H1 (cell line): ENCODE measurements at regions not wholly inside any gene's neighbourhood (a gene's known extent, or its start where the extent isn't known, plus 50 kb on each side); places are given as distances from the start of the nearest gene placed in this dataset.

Experiments
- CREB1 ChIP-seq: IDR thresholded peaks from 2 replicates; pipeline ENCODE4 v1.6.1; 2012; ENCODE audit warnings: inconsistent platforms
- CTCF ChIP-seq, 3 experiments: IDR thresholded peaks; 1 replicate in 2 of 3; 2 replicates in 1 of 3; pipeline versions ENCODE4 v1.5.1 to v1.6.1; 2011; ENCODE audit warnings: low read length in 3 of 3, mild to moderate bottlenecking in 3 of 3, inconsistent platforms in 2 of 3, low read depth in 1 of 3, moderate library complexity in 1 of 3; ENCODE audit not compliant: insufficient read depth in 1 of 3; ENCODE audit errors: control extremely low read depth in 1 of 3
- EP300 ChIP-seq, 2 experiments: IDR thresholded peaks; 1 replicate in 1 of 2; 2 replicates in 1 of 2; pipeline ENCODE4 v1.6.1; 2011 to 2012; ENCODE audit warnings: low read depth in 2 of 2, low read length in 2 of 2, mild to moderate bottlenecking in 2 of 2, borderline replicate concordance in 1 of 2, inconsistent platforms in 1 of 2, moderate library complexity in 1 of 2
- EZH2 ChIP-seq: fragments of 200-600 bp; sonication (generic); IDR thresholded peaks from 2 replicates; pipeline ENCODE4 v1.7.1; 2012; ENCODE audit warnings: low read depth, mild to moderate bottlenecking, moderate library complexity, low read length, inconsistent platforms; ENCODE audit not compliant: severe bottlenecking
- GABPA ChIP-seq: IDR thresholded peaks from 2 replicates; pipeline ENCODE4 v1.6.1; 2011; ENCODE audit warnings: mild to moderate bottlenecking, low read length, moderate library complexity, borderline replicate concordance; ENCODE audit not compliant: insufficient read depth
- SIN3A ChIP-seq, 2 experiments: IDR thresholded peaks in 1 of 2; conservative IDR thresholded peaks in 1 of 2; 2 replicates each; pipeline ENCODE4 v1.6.1; 2011 to 2012; ENCODE audit warnings: low read length in 2 of 2, improper control_type of control experiment in 1 of 2, low read depth in 1 of 2, mild to moderate bottlenecking in 1 of 2
- SIX5 ChIP-seq: IDR thresholded peaks from 2 replicates; pipeline ENCODE4 v1.6.1; 2011; ENCODE audit warnings: mild to moderate bottlenecking, low read depth, low read length
- TAF1 ChIP-seq: IDR thresholded peaks from 2 replicates; pipeline ENCODE4 v1.6.1; 2011; ENCODE audit warnings: mild to moderate bottlenecking, low read depth, low read length
- YY1 ChIP-seq: IDR thresholded peaks from 2 replicates; pipeline ENCODE4 v1.6.1; 2011; ENCODE audit warnings: low read depth, mild to moderate bottlenecking, low read length

- TF ChIP-seq CREB1 (no peak), YY1 (no peak), TAF1 (no peak), SIX5 (no peak), CTCF (IDR thresholded peaks at IDR 0.05; ENCODE audit: control extremely low read depth in 1 of 3, insufficient read depth in 1 of 3, low read depth in 1 of 3, low read length in 3 of 3) (no peak), GABPA (no peak), SIN3A (conservative IDR thresholded peaks at IDR 0.05 in 1 of 2, IDR thresholded peaks at IDR 0.05 in 1 of 2; ENCODE audit: low read depth in 1 of 2, low read length in 2 of 2) (no peak), EZH2 (no peak), EP300 (IDR thresholded peaks at IDR 0.05; ENCODE audit: borderline replicate concordance in 1 of 2, low read depth in 2 of 2, low read length in 2 of 2) (no peak)
These were observed 105.4 kb downstream of the ZNF365 start for GRCh38 chr10:62479523-62479922.
